GM19193 (cell line): ENCODE measurements at regions not wholly inside any gene's neighbourhood (a gene's known extent, or its start where the extent isn't known, plus 50 kb on each side); places are given as distances from the start of the nearest gene placed in this dataset.

ENCODE experiments used
- POLR2A ChIP-seq: IDR thresholded peaks from 4 replicates; pipeline ENCODE4 v1.6.1; 2011; ENCODE audit not compliant: insufficient read depth, insufficient read length; ENCODE audit errors: extremely low read depth

DNA sequence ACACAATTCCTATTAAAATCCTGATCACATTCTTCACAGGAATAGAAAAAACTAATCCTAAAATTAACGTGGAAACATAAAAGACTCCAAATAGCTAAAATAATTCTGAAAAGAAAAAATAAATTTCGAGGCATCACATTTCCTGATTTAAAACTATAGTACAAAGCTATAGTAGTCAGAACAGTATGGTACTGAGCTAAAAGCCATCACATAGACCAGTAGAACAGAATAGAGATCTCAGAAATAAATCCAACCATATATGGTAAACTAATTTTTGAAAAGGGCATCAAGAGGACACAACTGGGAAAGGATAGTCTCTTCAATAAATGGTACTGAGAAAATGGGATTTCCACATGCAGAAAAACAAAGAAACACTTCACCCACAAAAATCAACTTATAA, 125.2 kb upstream of the DAAM1 start:
- no peak for TF ChIP-seq POLR2A

DNA sequence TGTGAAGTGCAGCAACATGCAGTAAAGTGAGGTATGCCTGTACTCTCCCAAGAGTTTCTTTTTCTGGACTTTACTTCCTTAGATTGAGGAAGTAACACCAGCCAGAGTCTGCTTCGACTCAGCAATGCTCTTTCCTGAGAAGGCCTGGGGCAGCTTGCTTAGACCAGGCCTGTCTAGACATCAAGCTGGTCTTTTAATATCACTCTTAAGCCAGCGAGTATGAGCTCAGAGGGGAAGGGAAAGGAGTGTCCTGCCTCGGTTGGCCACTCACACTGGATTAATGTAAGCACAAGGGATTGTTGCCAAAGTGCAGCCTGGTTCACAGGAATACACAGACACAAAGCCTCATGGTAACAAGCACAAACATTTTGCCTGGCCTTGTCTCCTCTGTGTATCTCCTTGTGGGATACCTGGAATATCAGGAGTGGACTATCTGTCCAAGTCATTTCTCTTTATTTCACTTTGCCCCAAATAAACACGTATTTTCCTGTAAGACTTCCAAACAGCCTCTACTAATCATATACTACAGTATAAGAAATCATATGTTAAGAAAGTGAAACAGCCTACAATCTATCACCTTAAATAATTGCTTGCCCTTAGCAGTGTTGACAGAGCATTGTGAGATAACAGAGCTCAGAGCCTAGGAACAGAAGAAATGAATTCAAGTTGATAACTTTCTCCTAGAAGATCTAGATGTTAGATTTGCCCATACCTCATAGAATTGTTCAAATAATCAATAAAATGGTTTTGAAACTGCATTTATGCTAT, 121.2 kb upstream of the DAAM1 start:
- TF ChIP-seq POLR2A = no peak

DNA sequence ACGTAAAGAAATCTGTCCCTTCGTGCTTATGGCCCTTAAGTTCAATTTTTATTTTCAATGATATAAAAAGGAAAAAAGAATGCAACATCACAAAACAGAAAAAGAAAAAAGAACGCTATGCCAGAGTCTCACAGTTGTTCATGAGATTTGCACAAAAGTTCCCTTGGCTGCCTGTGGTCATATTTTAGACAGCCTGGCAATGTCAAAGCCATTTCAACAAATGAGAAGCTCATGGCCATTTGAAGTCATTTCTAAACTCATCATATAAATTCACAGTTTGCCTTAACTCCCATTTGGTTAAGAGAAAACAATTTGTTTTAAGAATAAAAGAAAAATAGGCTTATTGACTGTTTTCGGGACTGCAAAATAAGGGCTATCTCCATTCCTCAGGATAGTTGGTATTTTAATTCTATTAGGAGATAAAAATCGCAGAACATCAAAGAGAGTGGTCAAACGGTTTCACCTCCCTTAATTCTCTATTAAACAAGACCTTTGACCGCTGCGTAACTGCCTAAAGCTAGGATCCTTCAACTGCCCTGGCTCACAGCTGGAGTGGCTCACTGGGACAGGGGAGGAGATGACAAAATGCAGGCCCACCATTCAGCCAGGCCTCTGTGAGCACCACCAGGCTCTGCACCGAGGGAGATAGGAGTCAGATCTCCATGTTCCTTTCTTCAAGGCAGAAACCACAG, 119.2 kb upstream of the DAAM1 start:
- TF ChIP-seq POLR2A = no peak

- TF ChIP-seq POLR2A = no peak
Observed at GRCh38 chr14:59075506-59075905, 113.0 kb upstream of the DAAM1 start.

DNA sequence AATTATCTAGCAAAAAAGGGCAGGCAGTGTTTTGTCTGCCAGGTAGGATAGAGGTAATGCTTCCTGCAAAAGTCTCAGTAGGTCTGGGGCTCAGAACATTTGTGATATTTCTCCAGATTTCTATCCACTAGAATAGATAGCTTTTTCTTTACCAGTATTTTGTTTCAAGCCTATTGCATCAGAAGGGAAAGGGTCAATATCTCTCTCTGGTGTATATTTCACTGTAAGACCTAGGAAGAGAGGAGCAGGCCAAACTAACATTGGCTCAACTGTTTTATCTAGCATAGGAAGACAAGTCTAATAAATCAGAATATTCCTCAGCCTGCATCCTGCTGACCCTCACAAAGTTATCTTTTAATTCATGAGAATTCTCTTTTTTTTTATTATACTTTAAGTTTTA, 106.7 kb upstream of the DAAM1 start:
- no peak for TF ChIP-seq POLR2A

DNA sequence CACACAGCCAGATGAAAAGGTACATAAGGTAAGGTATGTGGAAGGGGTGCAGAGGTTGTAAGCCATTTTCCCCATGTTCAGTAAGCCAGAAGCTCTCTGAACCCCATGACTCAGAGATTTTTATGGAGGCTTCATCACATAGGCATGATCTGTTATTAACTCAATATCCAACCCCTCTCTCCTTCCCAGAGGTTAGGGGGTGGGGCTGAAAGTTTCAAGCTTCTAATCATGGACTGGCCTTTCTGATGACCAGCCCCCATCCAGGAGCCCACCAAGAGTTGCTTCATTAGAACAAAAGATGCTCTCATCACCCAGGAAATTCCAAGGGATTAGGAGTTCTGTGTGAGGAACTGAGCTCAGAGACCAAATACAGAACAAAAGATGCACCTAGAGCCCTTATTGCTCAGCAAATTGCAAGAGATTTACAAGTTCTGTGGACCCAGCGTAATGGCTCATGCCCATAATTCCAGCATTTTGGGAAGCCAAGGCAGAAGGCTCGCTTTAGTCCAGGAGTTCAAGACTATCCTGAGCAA, 103.2 kb upstream of the DAAM1 start:
- no peak for TF ChIP-seq POLR2A

GRCh38 chr14:59086241-59086882, 102.1 kb upstream of the DAAM1 start:
- no peak for TF ChIP-seq POLR2A

DNA sequence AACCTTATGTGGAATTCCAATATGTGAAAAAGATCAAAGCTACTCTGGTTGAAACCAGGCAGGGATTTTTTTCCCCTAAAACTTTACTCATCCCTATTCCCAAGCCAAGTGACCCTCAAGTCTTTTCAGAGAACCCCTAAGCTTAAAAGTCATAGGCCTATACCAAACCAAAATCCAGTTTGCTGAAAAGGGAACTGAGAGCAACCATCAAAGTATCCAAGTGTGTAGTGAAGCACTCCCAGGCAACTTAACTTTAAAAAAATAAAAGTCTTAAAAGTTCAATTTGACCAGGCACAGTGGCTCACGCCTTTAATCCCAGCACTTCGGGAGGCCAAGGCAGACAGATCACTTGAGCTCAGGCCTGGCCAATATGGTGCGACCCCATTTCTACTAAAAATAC, 101.2 kb upstream of the DAAM1 start:
- no peak for TF ChIP-seq POLR2A

GRCh38 chr14:59087711-59088110, 100.8 kb upstream of the DAAM1 start:
- no peak for TF ChIP-seq POLR2A

DNA sequence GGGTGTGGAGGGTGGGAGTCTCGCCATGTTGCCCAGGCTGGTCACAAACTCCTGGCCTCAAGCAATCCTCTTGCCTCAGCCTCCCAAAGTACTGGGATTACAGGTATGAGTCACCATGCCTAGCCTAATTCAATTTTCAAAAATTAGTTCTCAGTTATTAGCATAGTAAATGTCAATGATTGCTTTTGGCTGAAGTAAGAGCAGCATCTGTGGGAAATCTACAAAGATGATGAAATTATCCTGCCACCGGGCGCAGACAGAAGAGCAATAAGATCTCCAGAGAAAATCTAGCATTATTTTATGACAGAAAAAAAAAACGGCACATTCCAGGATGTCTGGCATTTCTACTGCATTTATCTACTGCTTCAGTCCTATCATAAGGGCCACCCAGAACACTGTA, 97.9 kb upstream of the DAAM1 start:
- no peak for TF ChIP-seq POLR2A

DNA sequence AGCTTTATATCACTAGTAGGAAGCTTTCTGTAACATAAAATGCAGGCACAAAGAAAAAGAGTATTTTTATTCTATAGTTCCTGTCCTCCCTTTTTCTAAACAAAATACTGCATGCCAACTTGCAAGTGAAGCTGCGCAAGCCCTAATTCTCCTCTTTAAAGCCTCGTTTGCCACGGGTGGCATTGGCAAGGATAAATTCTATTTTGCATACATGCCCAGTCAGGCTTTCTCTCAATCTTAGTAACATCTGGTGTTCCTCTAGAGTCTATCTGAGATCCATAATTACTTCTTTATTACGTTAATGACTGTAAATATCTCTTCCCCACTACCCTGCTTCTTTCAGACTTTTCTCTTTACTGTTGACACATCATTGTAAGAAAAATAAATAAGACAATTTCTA, 97.1 kb upstream of the DAAM1 start:
- no peak for TF ChIP-seq POLR2A

DNA sequence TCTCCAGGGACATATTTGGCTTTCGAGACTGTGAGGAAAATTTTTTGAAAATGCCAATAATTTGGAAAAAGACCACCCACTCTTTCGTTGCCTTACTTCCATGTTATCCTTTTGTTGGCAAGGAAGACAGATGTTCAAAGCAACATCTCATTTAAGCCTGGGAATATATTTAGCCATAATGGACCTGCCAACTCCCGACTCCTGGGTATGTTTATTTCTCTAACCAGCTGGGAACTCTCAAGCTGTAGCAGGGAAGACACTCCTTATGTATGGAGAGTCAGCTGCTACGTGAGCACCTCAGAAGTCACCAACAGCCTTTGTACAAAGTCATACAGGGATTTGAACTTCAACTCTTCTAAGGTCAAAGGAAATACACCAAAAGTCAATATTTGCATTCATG, 96.5 kb upstream of the DAAM1 start:
- TF ChIP-seq POLR2A = no peak

- TF ChIP-seq POLR2A = no peak
Observed at GRCh38 chr14:59093902-59094301, 94.6 kb upstream of the DAAM1 start.

DNA sequence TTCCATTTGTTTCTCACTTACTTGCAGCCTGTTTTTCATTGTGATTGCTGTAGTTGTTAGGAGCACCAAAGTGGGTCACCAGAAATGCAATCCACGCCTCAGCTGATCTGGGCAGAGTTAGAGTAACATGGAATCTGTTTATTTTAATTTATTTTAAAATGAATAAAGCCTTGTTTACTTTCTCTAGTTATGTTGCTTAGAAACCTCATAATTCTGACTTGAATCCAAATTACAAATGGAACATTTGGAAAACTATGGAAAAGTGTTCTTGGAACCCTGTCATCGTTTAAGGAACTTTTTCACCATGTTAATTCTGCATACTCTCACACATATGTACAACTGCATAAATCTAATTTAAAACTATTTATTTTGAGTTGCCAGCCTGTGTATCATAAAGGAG, 92.2 kb upstream of the DAAM1 start:
- TF ChIP-seq POLR2A = no peak

DNA sequence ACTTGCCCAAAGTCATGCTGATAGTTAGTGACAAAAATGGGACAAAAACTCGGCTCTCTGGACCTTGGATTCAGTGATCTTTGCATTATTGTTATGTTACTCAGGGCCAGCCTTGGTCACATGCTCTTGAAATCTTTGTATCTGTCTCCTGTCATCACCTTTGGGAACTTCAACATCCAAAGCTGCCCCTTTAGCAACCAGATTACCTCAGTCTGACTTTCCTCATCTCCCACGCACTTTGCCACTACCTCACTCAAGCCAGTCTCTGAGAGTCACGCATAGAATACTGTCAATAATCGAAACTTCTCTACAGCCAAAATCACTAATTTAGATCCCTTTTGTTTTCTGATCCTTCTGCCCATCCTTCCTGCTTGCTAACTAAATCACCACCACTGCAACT, 90.8 kb upstream of the DAAM1 start:
- no peak for TF ChIP-seq POLR2A

- TF ChIP-seq POLR2A = no peak
Observed at GRCh38 chr14:59098377-59098776, 90.1 kb upstream of the DAAM1 start.

DNA sequence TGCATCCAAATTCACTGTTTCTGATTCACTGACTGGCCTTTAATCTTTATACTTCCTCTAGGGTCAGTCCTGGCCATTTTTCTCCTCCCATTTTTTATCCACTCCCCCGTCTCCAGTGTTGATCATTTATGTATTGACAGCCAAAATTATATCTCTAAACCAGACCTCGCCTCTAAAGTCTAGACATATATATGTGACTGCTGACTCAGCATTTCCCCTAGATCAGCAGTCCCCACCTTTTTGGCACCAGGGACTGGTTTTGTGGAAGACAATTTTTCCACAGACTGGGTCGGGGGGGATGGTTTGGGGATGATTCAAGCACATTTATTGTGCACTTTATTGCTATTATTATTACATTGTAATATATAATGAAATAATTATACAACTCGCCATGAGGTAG, 88.3 kb upstream of the DAAM1 start:
- no peak for TF ChIP-seq POLR2A

- no peak for TF ChIP-seq POLR2A
Observed at GRCh38 chr14:59101476-59101875, 87.0 kb upstream of the DAAM1 start.
